DOHH2 (cell line): ENCODE measurements at regions not wholly inside any gene's neighbourhood (a gene's known extent, or its start where the extent isn't known, plus 50 kb on each side); places are given as distances from the start of the nearest gene placed in this dataset.

ENCODE experiments used
- EZH2phosphoT487 ChIP-seq: fragments of 200-600 bp; sonication (generic); IDR thresholded peaks from 2 replicates; pipeline ENCODE4 v1.6.1; 2017; ENCODE audit warnings: borderline replicate concordance, mild to moderate bottlenecking, antibody characterized with exemption, low read length, moderate library complexity, mixed read lengths
- TF ChIP-seq, protein P1 (sequence below): fragments of 200-600 bp; sonication (generic); IDR thresholded peaks from one replicate; pipeline ENCODE4 v1.5.1; 2014; ENCODE audit warnings: antibody characterized with exemption, mild to moderate bottlenecking, low read depth, low read length; ENCODE audit not compliant: poor library complexity, severe bottlenecking

DNA sequence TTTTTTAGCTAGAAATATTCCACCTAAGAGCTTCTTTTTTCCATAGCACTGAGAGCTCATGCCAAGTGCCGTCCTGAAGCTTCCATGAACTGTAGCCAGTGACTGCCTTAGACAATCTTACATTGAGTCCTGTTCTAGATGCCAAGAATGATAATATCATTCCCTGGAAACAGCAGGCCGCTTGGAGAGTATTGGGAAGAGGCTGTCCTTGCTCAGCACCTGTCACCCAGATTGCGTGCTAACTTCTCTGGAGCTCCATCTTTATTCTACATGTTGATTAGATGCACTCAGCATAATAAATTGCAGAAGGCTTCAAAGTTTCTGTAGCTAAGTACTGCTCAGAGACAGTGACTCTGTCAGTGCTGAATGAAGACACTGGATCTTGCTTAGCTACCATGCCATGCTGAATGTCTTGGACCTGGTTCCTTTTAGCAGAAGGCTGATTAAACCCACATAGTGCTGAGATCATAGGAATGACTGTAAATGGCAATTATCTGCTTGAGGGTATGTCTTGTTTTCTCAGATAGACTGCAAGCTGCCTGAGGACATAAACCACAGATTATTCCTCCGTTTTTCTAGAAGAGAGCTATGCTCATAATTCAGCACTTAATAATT, 83.1 kb upstream of the IRF2BP2 start:
- TF ChIP-seq, protein P1, sequence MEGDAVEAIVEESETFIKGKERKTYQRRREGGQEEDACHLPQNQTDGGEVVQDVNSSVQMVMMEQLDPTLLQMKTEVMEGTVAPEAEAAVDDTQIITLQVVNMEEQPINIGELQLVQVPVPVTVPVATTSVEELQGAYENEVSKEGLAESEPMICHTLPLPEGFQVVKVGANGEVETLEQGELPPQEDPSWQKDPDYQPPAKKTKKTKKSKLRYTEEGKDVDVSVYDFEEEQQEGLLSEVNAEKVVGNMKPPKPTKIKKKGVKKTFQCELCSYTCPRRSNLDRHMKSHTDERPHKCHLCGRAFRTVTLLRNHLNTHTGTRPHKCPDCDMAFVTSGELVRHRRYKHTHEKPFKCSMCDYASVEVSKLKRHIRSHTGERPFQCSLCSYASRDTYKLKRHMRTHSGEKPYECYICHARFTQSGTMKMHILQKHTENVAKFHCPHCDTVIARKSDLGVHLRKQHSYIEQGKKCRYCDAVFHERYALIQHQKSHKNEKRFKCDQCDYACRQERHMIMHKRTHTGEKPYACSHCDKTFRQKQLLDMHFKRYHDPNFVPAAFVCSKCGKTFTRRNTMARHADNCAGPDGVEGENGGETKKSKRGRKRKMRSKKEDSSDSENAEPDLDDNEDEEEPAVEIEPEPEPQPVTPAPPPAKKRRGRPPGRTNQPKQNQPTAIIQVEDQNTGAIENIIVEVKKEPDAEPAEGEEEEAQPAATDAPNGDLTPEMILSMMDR: no peak
- TF ChIP-seq EZH2phosphoT487: no peak
